ENCODE measurements at regions not wholly inside any gene's neighbourhood (a gene's known extent, or its start where the extent isn't known, plus 50 kb on each side); places are given as distances from the start of the nearest gene placed in this dataset.

DNA sequence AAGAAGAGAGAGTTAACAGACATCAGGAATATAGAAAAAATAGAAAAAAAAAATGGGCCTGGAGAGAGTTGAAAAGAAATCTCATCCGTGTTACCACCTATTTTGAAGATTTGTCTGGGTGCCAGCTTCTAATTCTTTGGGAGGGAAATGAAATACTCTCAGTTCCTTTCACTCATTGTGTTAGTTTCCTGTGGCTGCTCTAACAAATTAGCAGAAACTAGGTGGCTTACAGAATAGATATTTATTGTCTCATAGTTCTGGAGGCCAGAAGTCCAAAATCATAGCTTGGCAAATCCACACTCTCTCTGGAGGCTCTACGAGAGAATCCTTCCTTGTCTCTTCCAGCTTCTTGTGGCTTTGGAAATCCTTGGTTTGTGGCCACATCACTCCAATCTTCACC is 225.1 kb upstream of the BTBD3 start:
- TF ChIP-seq CTCF (IDR thresholded peaks at IDR 0.05) (no peak), POLR2A (IDR thresholded peaks at IDR 0.05; ENCODE audit: low read depth) (no peak), EP300 (IDR thresholded peaks at IDR 0.05) (no peak)
